GM21515 (cell line): ENCODE measurements at regions not wholly inside any gene's neighbourhood (a gene's known extent, or its start where the extent isn't known, plus 50 kb on each side); places are given as distances from the start of the nearest gene placed in this dataset.
"Not testable (repeated sequence)": the region's sequence is repeated elsewhere in the genome, so short reads cannot be mapped to it uniquely, and the experiment has no call there.

Source experiments
- ATAC-seq: cut with Tn5 transposase; IDR thresholded peaks from one replicate; pipeline ENCODE4 v1.9.1; 2021; ENCODE audit not compliant: unreplicated experiment

- no peak for ATAC-seq
Observed at GRCh38 chr13:74266861-74267260, 132.7 kb upstream of the KLF12 start.

DNA sequence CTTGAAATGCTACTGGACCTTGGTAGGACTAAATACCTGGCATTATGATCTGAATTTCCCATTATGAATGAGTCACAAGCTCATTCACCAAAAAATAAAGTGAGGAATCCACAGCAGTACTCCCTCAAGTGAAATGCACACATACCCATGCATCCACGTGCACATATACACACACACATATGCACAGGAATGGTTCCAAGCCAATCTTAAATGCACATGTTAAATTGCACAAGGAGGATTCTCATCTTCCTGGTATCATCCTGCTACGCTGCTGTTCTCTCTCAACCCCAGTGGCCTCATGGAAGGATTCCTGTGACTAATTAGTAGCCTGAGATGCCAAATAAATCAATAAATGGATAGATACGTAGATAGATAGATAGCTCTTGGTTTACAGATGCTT, 132.1 kb upstream of the KLF12 start:
- no peak for ATAC-seq

- ATAC-seq, result no peak
Observed at GRCh38 chr13:74264333-74264732, 130.1 kb upstream of the KLF12 start.

DNA sequence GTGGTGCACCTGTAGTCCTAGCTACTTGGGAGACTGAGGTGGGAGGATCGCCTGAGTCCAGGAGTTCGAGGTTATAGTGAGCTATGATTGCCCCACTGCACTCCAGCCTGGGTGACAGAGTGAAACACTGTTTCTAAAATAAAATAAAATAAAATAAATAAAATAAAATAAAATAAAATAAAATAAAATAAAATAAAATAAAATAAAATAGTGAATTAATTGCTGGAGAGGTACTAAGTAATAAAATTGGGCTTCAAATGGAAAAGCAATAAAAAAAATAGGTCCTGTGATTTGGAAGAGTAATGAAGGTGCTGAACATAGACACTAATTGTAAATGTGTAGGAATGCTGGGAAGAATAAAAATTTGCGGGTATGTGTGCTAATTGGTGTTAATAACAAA, 126.2 kb upstream of the KLF12 start:
- ATAC-seq, result not testable (repeated sequence)

DNA sequence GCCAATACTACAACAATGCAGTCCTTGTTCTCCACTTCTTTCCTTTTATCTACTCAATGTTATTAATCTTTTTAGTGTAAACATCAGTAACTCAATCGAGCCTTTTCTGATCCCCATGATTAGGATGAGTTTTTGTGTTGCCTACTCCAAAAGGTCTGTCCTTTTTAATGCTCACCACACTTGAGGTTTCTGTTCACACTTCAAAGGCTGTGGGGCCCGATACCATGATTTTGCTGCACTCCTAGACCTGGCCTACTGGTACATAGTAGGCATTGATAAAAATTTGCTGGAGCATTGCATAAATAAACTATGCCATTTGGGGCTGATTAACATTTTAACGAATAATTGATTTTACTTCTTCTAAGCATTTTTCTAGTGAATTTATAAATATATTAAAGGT, 125.4 kb upstream of the KLF12 start:
- no peak for ATAC-seq

- no peak for ATAC-seq
Observed at GRCh38 chr13:74258961-74259360, 124.8 kb upstream of the KLF12 start.

DNA sequence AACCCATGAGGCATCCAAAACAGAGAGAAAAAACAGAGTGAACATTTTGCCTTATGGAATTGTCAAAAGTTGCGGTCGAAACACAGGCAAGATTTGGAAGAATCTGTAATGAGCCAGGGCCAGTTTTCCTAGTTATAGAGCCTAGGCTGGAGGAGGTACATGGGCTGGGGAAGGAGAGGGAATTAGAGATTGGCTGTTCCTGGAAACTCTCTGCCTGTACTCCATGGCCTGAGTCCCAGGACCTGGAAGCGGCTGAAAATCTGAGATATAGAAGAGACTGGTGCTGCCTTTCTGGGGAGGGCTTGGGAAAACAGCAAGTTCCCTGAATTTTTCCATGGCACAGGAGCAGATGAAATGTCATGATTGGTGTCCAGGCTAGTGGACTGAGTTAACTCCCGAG, 122.8 kb upstream of the KLF12 start:
- no peak for ATAC-seq

GRCh38 chr13:74253161-74253560, 119.0 kb upstream of the KLF12 start:
- no peak for ATAC-seq

DNA sequence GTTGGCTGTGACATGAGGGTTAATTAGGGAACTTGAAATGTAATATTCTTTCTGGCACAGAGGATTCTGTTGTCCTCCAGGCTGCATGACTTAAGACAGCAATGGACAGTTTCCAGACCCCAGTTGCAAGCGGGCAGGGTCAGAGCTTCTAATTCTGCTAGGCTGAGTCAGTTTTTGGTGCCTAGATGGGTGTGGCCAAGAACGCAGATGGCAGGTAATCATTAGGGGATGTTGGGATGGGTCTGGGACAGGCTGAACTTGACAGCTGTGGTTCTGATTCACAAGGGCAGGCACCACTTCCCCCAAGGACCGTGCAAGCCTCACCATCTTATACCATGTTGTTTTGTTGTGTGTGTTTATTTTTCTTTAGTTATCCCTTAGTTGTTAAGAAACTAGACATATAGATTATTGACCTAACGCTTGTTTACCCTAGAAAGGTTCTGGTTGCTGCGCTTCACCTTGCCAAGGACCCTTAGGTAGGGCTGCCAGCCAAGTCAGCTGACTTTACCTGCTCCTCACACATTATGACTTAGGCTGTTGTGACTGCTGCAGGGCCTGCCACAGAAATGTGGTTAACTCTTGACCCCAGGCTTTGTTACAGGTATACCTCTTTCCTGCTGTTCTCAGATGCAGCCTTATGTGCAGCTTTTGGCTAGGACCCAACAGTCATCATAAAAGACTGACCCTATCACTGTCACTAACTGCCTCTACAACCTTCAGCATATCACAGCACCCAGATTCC, 117.7 kb upstream of the KLF12 start:
- no peak for ATAC-seq

DNA sequence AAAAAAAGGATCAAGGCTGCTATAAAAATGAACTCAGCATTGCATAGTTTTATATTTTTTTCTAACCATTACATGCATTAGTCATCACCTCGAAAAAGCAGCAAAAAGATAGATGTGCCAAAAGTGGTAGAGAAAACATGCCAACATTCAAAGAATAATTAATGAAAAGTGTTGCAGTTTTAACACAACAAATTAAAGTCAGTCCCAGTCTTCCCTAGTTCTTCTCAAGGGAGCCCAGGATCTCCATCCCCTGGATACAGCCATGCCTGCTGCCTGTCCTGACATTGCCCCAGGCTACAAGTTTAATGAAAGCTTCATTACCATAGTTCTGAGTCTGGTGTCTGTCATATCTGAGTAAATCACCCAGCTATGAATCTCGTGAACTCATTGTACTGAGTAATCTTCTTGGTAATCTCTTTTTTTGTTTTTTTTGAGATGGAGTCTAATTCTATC, 116.6 kb upstream of the KLF12 start:
- ATAC-seq, result no peak

DNA sequence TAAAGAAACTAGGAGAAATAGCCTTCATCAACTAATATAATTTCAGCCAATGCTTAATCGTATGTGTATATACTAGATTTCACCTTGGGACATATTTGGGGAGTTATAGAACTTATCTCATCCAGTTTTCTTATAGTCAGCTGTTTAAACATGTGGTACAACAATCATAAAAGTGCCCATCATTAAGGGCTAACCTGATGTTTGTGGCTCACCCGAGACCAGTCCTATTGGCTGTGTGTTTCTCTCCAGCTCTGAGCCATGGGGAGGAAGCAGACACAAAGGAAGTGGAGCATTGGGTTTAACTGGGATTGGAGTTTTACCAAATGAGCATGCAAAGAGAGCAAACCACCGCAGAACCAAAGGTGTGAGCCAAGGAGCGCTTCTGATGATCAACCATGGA, 114.3 kb upstream of the KLF12 start:
- ATAC-seq, result no peak

DNA sequence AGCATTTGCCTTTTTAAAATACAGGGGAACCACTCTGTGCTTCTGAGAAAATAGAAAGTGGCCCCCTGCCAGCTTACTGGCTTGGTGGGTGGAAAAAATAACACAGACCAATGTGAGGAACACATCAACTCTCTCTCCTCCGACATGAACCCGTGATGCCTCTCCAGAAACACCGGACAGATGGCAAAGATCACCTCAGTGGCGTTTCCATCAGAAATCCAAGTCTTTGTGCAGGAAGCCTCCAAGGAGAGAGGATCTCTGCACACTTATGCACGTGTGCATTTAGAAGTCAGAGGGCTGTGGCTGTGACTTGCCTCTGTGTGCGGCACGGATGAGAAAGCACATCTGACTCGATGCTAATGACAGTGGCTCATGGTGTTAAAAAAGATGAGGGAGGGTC, 112.3 kb upstream of the KLF12 start:
- ATAC-seq, result no peak

GRCh38 chr13:74243637-74244526, 109.7 kb upstream of the KLF12 start:
- ATAC-seq, result no peak

DNA sequence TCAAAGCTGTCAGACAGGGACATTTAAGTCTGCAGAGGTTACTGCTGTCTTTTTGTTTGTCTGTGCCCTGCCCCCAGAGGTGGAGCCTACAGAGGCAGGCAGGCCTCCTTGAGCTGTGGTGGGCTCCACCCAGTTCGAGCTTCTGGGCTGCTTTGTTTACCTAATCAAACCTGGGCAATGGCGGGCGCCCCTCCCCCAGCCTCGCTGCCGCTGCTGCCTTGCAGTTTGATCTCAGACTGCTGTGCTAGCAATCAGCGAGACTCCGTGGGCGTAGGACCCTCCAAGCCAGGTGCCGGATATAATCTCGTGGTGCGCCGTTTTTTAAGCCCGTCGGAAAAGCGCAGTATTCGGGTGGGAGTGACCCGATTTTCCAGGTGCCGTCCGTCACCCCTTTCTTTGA, 107.1 kb upstream of the KLF12 start:
- not testable (repeated sequence) for ATAC-seq

DNA sequence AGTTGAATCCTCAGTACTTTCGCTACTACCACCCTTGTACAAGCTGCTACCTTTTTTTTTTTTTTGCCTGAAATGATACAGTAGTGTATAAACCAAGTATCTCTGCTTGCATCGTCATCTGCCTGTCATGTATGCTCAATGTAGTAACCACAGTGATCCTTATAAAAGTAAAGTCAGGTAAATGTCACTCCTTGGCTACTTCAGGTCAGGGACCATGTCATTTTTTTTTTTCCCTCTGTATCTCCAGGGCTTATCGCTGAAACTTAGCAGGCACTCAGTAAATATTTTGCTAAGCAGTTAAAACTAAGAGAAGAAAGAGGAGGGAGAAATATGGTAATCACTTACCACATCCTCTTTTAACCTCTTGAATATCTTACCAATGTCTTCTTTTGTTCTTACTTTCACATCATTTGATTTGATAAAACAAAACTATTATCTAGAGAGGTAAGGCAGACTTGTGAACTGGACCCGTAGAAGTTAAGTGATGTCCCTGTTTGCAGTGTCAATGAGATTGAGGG, 96.8 kb upstream of the KLF12 start:
- no peak for ATAC-seq

DNA sequence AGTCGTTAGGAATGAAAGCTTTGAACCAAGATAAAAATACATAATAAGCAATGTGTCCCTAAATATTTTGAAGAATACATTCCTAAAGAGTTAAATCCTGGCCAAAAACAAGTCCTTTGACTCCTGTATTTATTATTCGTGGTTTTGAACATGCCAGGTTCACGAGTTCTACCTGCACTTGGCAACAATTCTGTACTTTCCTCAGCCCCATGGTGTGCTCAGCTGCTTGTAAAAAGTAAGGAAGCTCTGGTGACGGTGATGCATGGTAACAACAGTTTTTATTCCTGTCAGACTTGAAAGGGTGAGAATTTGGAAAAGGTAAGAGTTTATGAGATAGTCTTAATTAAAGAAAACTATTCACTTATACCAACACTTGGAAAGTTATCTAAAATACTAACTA, 95.0 kb upstream of the KLF12 start:
- no peak for ATAC-seq

DNA sequence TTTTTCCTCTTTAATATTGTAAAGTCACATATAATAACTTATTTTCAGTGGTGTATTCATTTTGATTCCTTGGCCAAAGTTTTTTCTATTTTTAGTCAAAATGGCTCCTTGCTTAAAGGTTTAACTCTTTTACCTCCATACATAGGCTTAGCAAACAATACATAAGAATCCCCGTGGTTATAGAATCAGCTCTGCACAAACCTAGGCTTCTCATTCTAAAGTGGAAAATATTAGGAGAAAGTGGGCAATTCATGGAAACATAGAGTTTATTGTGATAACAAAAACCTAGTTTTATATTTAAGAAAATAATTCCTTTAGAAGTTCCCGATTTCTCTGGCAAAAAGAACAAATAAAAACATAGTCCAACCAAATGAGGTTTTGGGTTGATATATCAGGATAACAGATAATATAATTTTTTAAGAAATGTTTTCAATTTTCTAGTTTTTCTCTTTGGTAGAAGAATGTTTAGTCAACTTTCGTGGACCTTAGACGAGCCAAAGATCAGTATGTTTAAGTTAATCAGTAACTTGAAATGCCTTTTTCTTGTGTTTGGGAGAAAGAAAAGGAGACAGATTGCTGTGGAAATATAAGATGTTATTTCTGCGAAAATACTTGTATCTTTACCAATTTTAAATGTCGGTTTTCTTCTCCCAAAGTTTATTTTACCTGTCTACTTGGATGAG, 93.4 kb upstream of the KLF12 start:
- ATAC-seq, result no peak

DNA sequence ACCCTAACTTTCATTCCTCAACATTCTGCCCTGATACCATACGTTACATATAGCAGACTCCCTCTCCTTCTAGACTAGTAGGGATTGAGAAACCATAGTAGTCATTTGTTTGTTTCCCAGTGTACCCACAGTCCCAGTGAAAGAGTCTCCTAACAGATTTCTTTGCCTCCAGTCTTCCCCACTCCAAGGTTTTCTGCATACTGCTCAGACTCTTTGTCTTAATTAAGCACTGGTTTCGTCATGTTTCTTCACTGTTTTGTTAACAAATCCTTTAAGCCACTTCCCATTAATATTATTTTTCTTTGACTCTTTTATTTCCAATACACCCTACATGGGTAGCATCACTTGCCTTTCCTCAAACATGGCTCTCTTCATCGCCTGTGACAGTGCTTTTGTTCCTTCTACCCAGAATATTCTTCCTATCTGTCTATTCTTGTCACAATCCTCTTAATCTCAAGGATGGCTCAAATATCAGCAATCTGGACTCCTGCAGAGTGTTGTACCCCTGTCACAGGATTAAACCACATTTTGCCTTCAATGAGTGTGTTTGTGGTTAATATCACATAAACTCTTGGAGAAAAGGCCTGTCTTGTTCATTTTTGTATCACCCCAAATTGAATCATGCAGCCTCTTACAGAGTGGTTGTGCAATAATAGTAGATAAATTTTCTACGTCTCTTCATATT, 92.7 kb upstream of the KLF12 start:
- ATAC-seq, result no peak

GRCh38 chr13:74221752-74222151, 87.5 kb upstream of the KLF12 start:
- no peak for ATAC-seq

GRCh38 chr13:74219566-74219965, 85.4 kb upstream of the KLF12 start:
- no peak for ATAC-seq

- ATAC-seq, result no peak
Observed at GRCh38 chr13:74218291-74218690, 84.1 kb upstream of the KLF12 start.
